H7 (cell line): ENCODE measurements at regions not wholly inside any gene's neighbourhood (a gene's known extent, or its start where the extent isn't known, plus 50 kb on each side); places are given as distances from the start of the nearest gene placed in this dataset.
"Not testable (repeated sequence)": the region's sequence is repeated elsewhere in the genome, so short reads cannot be mapped to it uniquely, and the experiment has no call there.

ENCODE experiments used
- DNase-seq: peaks from one replicate; pipeline ENCODE4 v3.0.0; 2012
- H3K27me3 ChIP-seq: 2 replicates; pipeline ENCODE4 v1.6.0; 2011; ENCODE audit warnings: mild to moderate bottlenecking, low read length; ENCODE audit not compliant: control insufficient read depth, insufficient read depth
- H3K36me3 ChIP-seq: replicated peaks from 2 replicates; pipeline ENCODE4 v1.5.1; 2011; ENCODE audit warnings: low read length; ENCODE audit not compliant: control insufficient read depth, insufficient read depth
- H3K4me3 ChIP-seq: 2 replicates; pipeline ENCODE4 v1.5.1; 2011; ENCODE audit warnings: low read depth, mild to moderate bottlenecking, control low read depth, low read length, moderate library complexity; ENCODE audit not compliant: insufficient read depth

DNA sequence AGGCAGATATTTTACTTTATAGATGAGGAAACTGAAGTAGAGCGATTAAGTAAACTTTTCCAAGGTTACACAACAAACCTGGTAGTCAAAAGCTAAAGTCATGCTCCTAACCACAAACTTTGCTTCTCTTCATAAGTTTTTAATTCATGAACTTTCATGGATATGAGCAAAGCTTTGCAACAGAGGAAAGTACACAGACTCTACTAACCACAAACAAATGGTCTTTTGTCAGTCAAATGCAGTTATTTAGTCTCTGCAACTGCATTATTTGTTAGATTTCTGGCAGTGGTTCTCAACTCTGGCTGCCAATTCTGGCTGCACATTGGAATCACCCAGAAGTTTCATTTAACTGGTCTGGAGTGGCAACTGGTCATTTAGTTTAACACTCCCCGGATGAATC lies 140.6 kb upstream of the TMEM168 start:
- no peak for DNase-seq
- no peaks in the 10 kb centered on the region for H3K27me3 ChIP-seq

DNA sequence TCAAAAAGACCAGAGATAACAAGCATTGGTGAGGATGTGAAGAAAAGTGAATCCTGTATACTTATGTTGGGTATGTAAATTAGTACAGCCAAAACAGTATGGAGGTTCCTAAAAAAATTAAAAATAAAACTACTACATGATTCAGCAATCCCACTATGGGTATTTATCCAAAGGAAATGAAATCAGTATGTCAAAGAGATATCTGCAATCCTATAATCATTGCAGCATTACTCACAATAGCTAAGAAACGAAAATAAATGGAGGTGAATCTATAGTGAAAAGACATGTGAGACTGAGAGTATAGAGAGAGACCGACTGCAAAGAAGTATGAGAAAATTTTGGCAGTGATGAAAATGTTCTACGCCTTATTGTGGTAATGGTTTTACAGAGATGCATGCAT lies 139.2 kb upstream of the TMEM168 start:
- no peak overlapping the region for H3K4me3 ChIP-seq
- no peaks in the 10 kb centered on the region for H3K36me3 ChIP-seq
- DNase-seq = no peak
- no peaks in the 10 kb centered on the region for H3K27me3 ChIP-seq

More for the DNA sequence above, 140.6 kb upstream of the TMEM168 start:
- Histone ChIP-seq H3K4me3 (no peak overlapping the region), H3K36me3 (no peaks in the 10 kb centered on the region)

GRCh38 chr7:112926018-112926417 lies 135.8 kb upstream of the TMEM168 start:
- Histone ChIP-seq H3K27me3 (no peaks in the 10 kb centered on the region), H3K4me3 (no peak overlapping the region), H3K36me3 (no peaks in the 10 kb centered on the region)
- no peak for DNase-seq

DNA sequence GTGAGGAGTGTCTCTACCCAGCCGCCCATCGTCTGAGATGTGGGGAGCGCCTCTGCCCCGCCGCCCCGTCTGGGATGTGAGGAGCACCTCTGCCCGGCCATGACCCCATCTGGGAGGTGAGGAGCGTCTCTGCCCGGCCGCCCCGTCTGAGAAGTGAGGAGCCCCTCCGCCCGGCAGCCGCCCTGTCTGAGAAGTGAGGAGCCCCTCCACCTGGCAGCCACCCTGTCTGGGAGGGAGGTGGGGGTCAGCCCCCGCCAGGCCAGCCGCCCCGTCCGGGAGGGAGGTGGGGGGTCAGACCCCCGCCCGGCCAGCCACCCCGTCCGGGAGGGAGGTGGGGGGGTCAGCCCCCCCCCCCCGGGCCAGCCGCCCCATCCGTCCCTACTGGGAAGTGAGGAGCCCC lies 132.4 kb upstream of the TMEM168 start:
- not testable (repeated sequence) for H3K27me3 ChIP-seq, H3K4me3 ChIP-seq, H3K36me3 ChIP-seq, DNase-seq

GRCh38 chr7:112916431-112916830 lies 126.2 kb upstream of the TMEM168 start:
- DNase-seq, H3K27me3 ChIP-seq, H3K36me3 ChIP-seq: not testable (repeated sequence)
- H3K4me3 ChIP-seq = peak overlapping the region; percentile 10; the same call in 1 of the 2 replicates

DNA sequence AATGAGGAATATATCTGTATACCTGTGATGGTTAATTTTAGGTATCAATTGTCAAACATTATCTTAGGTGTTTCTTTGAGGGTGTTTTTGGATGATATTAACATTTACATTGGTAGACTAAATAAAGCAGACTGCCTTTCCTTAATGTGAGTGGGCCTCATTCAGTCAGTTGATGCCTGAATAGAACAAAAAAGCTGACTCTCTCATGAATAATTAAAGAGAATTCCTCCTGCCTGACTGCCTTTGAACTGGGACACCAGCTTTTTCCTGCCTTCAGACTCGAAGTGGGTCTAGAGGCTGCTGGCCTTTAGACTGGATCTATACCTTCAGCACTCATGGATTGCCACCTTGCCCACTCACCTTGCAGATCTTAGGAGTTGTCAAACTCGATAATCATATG lies 117.9 kb upstream of the TMEM168 start:
- no peak for DNase-seq
- no peaks in the 10 kb centered on the region for H3K36me3 ChIP-seq
- H3K27me3 ChIP-seq = no peaks in the 10 kb centered on the region
- H3K4me3 ChIP-seq = no peak overlapping the region

- no peak for DNase-seq
- Histone ChIP-seq H3K27me3 (no peaks in the 10 kb centered on the region), H3K36me3 (no peaks in the 10 kb centered on the region), H3K4me3 (no peak overlapping the region)
Observed at GRCh38 chr7:112907658-112908057, 117.5 kb upstream of the TMEM168 start.

- Histone ChIP-seq H3K27me3 (no peaks in the 10 kb centered on the region), H3K36me3 (no peaks in the 10 kb centered on the region), H3K4me3 (no peak overlapping the region)
- DNase-seq = no peak
Observed at GRCh38 chr7:112905950-112906349, 115.8 kb upstream of the TMEM168 start.

DNA sequence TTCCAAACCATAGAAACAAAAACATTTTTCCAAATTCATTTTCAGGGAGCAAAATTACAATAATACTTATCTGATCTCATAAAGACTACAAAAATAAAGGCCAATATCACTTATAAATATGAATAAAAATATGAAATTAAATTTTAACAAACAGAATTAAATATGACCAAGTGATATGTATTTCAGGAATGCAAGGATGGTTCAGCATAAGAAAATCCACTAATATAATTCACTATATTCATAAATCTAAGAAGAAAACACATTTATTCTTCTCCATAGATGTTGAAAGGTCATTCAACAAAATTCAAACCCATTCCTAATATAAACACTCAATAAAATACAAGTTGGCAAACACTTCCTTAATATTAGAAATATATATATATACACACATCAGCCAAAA lies 115.2 kb upstream of the TMEM168 start:
- no peaks in the 10 kb centered on the region for H3K27me3 ChIP-seq
- H3K36me3 ChIP-seq = no peaks in the 10 kb centered on the region
- no peak for DNase-seq
- H3K4me3 ChIP-seq = no peak overlapping the region

GRCh38 chr7:112898432-112899290 lies 108.5 kb upstream of the TMEM168 start:
- no peak overlapping the region for H3K4me3 ChIP-seq
- H3K36me3 ChIP-seq = no peaks in the 10 kb centered on the region
- H3K27me3 ChIP-seq = no peaks in the 10 kb centered on the region
- DNase-seq = peak; percentile 39

DNA sequence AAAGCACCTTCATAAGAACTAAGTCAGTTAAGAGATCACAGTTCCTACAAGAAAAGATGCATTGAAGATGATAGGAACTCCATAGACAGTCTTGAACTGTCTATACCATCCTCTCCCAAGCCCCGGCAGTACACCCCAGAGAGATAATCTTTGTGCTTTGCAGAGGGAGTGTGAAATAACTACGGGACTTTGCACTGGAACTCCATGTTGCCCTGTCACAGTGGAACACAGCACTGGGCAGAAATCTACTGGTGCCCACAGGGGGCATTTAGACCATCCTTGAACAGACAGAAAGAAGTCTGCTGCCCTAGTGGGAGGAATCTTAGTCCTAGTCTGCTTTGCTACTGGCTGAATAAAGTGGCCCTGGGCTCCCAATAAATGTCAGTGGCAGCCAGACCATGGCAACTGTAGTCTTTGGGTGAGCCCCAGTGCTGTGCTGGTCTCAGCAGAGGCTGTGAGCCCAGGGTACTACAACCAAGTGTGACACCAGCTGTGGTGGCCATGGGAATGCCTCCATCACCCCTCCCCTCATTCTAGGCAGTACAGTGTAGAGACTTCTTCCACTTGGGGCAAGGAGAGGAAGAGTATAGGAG lies 107.7 kb upstream of the TMEM168 start:
- Histone ChIP-seq H3K4me3 (no peak overlapping the region), H3K27me3 (no peaks in the 10 kb centered on the region), H3K36me3 (0 out of 2 replicates have a peak, but pooled peaks cover 1% of the 10 kb centered on the region)
- no peak for DNase-seq

DNA sequence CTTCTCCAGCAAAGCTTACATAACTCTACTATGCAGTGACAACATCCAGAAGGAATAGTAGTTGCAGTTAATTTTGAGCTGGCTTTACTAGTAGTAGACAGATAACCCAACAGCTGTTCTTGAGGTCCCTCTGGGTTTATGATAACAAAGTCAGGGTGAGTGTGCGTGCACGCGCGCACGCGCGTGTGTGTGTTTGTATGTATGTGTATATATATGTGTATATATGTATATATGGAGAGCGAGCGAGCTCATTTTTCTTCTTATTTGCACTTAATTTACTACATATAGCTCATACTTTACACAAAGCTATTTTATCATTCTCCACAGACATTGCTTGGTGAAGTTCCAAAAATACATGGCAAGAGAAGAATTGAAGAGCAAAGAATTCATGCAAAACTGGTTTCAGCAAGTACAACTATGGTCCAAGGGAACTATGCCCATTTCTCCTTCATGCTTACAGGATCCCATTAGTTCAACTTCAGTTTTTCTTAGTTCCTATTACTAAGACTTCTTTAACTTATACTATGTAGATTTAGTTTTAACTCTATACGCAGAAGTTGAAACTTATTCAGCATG lies 105.9 kb upstream of the TMEM168 start:
- Histone ChIP-seq H3K27me3 (no peaks in the 10 kb centered on the region), H3K36me3 (0 out of 2 replicates have a peak, but pooled peaks cover 1% of the 10 kb centered on the region), H3K4me3 (no peak overlapping the region)
- DNase-seq = no peak

DNA sequence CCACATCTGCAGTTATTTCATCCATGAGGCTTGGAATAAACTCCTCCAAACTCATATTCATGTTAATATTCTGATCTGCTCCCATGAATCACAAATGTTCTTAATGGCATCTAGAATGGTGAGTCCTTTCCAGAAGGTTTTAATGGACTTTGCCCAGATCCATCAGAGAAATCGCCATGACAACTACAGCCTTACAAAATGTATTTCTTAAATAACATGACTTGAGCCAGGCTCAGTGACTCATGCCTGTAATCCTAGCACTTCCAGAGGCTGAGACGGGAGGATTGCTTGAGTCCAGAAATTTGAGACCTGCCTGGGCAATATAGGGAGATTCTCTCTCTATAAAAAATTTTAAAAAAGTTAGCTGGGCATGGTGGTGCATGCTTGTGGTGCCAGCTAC lies 102.1 kb upstream of the TMEM168 start:
- Histone ChIP-seq H3K4me3 (no peak overlapping the region), H3K36me3 (0 out of 2 replicates have a peak, but pooled peaks cover 1% of the 10 kb centered on the region), H3K27me3 (no peaks in the 10 kb centered on the region)
- DNase-seq = no peak

- H3K4me3 ChIP-seq = no peak overlapping the region
- no peaks in the 10 kb centered on the region for H3K27me3 ChIP-seq
- H3K36me3 ChIP-seq = 0 out of 2 replicates have a peak, but pooled peaks cover 1% of the 10 kb centered on the region
- no peak for DNase-seq
Observed at GRCh38 chr7:112891698-112892097, 101.5 kb upstream of the TMEM168 start.
